Renal cortical epithelial cell (primary cell): ENCODE measurements at regions not wholly inside any gene's neighbourhood (a gene's known extent, or its start where the extent isn't known, plus 50 kb on each side); places are given as distances from the start of the nearest gene placed in this dataset.

Experiments used
- DNase-seq: peaks from one replicate; pipeline ENCODE4 v3.0.0-alpha.2; 2011; ENCODE audit warnings: low read depth

DNA sequence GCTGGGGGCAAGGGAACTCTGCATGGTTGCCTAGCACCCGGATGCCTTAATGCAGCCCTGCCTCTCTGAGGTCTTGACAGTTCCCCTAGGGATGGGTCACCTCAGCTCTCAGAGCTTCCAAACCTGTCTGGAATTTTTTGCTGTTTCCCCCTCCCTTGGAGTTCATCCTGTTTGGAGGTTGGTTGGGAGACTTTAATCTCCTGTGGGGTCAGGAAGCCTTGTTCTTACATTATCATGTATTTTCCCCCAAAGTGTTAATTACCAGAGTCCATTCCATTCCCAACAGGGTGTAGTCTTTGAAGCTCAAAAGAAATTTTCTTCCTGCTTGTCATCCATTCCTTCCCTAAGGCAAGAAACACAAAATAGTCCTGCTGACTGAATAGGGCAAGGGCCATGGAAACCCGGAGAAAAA is 150.3 kb upstream of the SPRY4 start:
- peak; percentile 56 for DNase-seq

GRCh38 chr5:142474431-142475094 is 149.7 kb upstream of the SPRY4 start:
- no peak for DNase-seq

GRCh38 chr5:142473038-142473437 is 148.2 kb upstream of the SPRY4 start:
- no peak for DNase-seq

- peak; percentile 87 for DNase-seq
These were observed 147.6 kb upstream of the SPRY4 start for GRCh38 chr5:142472306-142472951.

DNA sequence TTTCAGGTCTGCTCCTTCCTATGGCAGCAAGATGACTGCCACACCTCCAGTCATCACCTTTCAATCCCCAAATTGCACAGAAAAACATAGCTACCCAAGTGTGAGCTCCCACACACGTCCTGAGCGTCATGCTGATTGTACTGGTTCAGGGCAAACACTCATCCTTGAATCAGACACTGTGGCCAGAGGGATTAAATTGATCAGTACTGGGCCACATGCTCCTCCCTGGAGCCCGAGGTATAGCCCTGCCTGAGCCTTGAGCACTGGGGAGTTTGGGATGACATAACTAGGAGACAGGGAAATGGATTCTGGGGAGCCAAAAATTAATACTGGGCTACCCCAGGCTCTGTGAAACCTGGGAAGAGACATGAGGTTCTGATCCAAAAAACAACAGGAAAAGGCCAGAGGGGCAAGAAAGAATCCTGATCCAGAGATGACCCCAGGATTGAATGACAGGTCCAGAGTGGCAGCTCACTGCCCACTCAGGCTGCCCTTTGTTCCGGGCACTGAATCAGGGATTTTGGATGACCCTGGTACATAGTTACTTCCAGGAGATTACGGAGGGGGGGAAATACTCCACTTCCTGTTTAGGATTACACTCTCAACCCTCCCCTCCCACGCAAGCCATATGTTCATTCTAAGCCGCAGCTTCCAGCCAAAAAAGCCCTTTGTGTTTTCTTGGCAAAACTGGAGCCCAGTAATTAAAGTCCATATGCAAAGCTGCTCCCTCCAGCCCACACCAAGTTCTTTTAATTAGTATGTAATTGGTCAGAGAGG is 141.6 kb upstream of the SPRY4 start:
- DNase-seq: no peak

GRCh38 chr5:142465476-142465875 is 140.7 kb upstream of the SPRY4 start:
- DNase-seq: no peak

- DNase-seq: no peak
These were observed 139.1 kb upstream of the SPRY4 start for GRCh38 chr5:142463904-142464303.

- no peak for DNase-seq
These were observed 136.3 kb upstream of the SPRY4 start for GRCh38 chr5:142461028-142461590.

DNA sequence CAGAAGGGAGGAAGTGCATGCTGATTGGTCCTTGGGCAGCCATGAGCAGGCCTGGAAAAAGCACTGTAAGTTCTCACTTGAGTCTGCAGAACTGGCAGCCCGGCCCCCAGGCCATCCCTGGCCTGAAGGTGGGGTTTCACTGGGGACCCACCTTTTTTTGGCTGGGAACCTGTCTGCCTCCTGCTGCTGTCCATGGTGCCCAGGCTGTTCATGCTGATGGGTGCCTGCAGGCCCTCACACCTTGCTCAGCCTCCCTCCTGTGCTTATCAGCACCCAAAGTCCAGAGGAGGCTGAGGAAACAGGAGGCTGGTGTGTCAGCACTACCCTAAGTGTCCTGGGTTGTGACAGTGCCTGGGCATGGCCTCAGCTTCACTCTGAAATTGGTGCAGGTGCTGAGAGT is 134.4 kb upstream of the SPRY4 start:
- no peak for DNase-seq

- no peak for DNase-seq
These were observed 131.0 kb upstream of the SPRY4 start for GRCh38 chr5:142455856-142456255.

DNA sequence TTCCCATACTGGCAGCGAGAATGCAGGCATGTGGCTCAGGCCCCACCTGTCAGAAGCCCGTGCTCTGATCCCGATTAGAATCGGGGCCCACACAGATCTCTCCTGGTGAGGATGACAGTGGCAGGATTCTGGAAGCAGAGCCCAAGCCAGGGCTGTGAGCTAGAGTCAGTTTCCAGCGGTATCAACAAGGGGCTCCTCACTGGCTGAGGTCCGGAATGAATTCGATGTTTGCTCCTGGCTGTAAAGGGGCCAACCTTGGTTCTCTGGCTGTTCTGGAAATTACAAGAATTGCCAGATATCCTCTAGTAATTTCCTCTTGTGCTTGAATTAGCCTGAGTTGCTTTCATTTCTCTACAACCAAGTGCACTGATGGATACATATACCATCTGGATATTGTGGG is 129.1 kb upstream of the SPRY4 start:
- no peak for DNase-seq

- DNase-seq: no peak
These were observed 125.6 kb upstream of the SPRY4 start for GRCh38 chr5:142450419-142450818.

- DNase-seq: no peak
These were observed 123.1 kb upstream of the SPRY4 start for GRCh38 chr5:142447887-142448286.

DNA sequence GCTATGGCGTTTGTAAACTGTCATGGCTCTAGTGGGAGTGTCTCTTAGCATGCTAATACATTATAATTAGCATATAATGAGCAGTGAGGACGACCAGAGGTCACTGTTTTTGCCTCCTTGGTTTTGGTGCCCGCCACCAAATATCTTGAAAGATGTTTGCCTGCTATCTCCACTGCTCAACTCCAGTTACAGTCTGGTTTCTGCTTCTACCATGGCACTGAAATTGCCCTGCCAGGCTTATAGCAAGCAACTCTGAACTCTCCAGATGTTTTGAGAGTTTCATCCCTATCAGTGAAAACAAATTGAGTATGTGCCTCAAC is 122.1 kb upstream of the SPRY4 start:
- DNase-seq: no peak

DNA sequence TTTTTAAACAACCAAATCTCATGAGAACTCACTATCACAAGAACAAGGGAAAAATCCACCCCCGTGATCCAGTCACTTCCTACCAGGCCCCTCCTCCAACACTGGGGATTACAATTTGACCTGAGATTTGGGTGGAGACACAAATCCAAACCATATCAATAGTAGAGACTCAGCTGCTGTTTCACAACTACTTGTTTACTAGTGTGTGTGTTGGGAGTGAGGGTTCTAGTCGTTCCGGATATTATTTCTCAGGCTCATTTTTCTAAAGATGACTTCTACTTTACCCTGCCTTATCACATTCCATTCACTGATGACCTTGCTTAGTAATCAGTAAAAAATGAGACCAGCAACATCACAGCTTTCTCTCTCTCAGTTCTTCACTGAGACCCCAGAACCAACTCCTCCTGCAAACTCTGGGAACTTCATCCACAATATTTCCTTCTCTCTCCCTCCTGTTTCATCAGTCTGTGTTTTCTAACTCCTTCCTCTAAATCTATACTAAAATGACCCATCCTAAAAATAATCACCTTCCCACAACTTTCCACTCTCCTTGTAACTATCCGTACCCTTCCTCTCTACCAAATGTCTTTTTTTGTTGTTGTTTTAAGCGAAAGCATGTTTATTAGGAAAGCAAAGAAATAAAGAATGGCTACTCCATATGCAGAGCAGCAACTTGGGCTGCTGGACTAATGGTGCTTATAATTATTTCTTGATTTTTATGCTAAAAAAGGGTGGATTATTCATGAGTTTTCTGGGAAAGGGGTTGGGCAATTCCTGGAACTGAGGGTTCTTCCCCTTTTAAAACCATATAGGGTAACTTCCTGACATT is 121.5 kb upstream of the SPRY4 start:
- DNase-seq: peak; percentile 36

DNA sequence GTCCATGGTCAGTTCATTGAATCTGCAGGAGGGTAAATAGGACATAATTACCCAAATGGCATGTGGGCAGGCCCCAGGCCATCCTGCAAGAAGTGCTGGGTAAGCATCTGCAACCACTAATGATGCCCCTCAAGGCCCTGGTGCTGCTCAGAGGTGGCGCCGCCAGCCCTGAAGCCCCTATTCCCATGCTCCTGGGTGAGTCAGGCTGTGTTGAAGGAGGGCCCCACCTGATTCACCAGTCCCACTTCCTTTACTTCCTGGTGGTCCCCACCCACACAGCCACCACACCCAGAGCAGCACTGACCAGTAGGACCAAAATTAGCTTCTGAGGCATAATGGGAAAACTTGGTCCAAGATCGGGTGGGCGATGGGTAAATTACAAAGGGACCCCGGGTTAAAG is 120.4 kb upstream of the SPRY4 start:
- no peak for DNase-seq

GRCh38 chr5:142441616-142442015 is 116.8 kb upstream of the SPRY4 start:
- no peak for DNase-seq

- no peak for DNase-seq
These were observed 114.5 kb upstream of the SPRY4 start for GRCh38 chr5:142439207-142439860.

- no peak for DNase-seq
These were observed 113.8 kb upstream of the SPRY4 start for GRCh38 chr5:142438573-142438972.

DNA sequence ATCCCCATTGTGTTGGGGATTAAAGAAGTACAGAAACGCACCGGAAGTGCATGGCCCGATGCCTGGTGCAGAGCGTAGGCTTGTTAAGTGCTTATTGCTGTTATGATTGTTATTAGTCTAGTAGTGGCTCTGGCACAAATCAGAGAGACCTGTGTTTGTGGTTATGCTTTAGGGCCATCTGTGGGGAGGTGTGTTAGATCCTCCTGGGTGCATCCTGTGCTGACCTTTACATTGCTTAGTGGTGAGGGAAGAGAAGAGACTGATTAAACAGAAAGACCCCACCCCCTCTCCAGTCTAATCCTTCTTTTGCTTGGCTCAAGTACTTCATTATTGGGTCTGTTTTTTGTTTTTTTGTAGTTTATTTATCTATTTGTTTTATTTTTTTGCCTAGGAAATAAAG is 112.7 kb upstream of the SPRY4 start:
- DNase-seq: no peak

GRCh38 chr5:142435410-142436115 is 110.7 kb upstream of the SPRY4 start:
- no peak for DNase-seq
